ENCODE measurements at regions not wholly inside any gene's neighbourhood (a gene's known extent, or its start where the extent isn't known, plus 50 kb on each side); places are given as distances from the start of the nearest gene placed in this dataset.

DNA sequence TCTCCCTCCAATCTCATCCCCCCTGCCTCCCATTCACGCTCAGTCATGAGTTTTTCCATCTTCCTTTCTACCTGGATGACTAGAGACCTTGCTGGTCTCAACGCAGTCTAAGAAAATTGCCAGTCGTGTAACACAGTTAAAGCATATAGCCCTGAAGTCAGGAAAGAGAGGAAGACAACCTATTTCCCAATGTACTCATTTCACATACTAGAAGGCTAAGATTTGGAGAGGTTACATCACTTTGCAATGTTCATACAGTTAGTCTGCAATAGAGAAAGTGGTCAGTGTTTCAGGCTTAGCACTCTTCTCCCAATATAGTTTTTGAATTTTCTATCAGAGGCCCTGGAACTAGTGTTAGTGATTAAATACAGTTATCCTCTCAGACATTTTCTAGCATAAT is 278.6 kb downstream of the EDEM1 start:
- no peak overlapping the region for H3K9ac ChIP-seq (ENCODE audit: low read length)
- no peak overlapping the region for H3K4me3 ChIP-seq (ENCODE audit: low read length)
- no peaks in the 10 kb centered on the region for H3K9me3 ChIP-seq (ENCODE audit: control insufficient read depth, low read length)
- no peaks in the 10 kb centered on the region for H3K36me3 ChIP-seq (ENCODE audit: control insufficient read depth, insufficient read depth, low read length)
- no peaks in the 10 kb centered on the region for H3K27me3 ChIP-seq (ENCODE audit: control insufficient read depth, insufficient read depth, low read length)
- H3K4me1 ChIP-seq (ENCODE audit: control insufficient read depth, insufficient read depth, low read length), result no peaks in the 10 kb centered on the region

DNA sequence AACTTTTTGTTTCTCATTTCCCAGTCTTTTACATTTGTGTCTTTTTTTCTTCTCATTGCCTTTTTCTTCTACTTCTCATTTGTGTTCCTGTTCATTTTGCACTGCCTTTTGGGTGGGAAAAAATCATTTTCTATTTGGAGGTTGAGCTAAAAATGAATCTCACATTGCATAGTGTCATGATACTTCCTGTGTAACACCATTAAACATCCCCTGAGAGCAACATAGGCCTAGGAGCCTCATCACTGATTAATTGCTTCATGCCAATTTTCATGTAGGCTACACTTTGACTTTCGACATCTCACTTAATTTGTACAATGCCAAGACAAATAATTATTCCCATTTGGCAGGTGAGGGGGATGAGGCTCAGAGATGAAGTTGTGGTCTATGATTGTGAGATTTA is 279.2 kb downstream of the EDEM1 start:
- no peaks in the 10 kb centered on the region for H3K27me3 ChIP-seq (ENCODE audit: control insufficient read depth, insufficient read depth, low read length)
- no peak overlapping the region for H3K9ac ChIP-seq (ENCODE audit: low read length)
- no peaks in the 10 kb centered on the region for H3K9me3 ChIP-seq (ENCODE audit: control insufficient read depth, low read length)
- H3K36me3 ChIP-seq (ENCODE audit: control insufficient read depth, insufficient read depth, low read length), result no peaks in the 10 kb centered on the region
- no peak overlapping the region for H3K4me3 ChIP-seq (ENCODE audit: low read length)
- H3K4me1 ChIP-seq (ENCODE audit: control insufficient read depth, insufficient read depth, low read length), result no peaks in the 10 kb centered on the region

DNA sequence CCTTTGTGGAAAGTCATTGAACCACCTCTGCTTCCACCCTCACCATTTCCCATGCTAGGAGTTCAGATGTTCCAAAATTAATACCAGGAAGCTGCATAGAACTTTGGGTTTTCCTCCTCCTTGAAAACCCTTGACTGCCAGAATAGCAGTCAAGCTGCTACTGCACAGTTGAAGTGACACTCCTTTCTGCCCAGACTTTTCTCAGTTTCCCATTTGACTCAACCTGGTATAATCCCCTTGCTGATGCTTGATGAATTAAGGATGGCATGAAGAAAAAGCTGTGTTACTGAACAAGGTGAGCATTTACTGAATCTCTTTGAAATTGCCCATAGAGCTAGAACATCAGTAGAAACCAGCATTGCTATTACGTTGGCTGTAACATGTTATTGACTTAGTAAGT is 286.0 kb downstream of the EDEM1 start:
- Histone ChIP-seq H3K27me3 (ENCODE audit: control insufficient read depth, insufficient read depth, low read length) (no peaks in the 10 kb centered on the region), H3K4me3 (ENCODE audit: low read length) (no peak overlapping the region), H3K36me3 (ENCODE audit: control insufficient read depth, insufficient read depth, low read length) (no peaks in the 10 kb centered on the region), H3K9ac (ENCODE audit: low read length) (no peak overlapping the region), H3K9me3 (ENCODE audit: control insufficient read depth, low read length) (no peaks in the 10 kb centered on the region), H3K4me1 (ENCODE audit: control insufficient read depth, insufficient read depth, low read length) (no peaks in the 10 kb centered on the region)

DNA sequence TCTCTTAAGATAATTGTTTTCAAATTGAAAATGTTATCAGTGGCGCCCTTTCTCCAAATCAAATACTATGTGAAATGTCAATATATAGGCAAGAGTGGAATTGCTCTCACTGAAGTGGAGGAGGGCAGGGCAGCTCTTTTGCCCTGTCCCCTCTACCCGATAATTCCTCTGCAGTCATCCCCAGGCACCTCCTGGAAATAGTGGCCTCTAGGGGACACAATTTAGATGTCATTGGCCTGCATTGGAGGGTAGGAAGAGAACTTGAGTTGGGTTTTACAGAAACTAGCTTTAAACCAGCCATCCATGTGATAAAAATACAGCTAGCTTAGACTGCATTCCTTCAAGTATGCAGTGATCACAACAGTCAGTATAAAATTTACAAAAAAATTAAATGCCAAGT is 288.9 kb downstream of the EDEM1 start:
- Histone ChIP-seq H3K4me1 (ENCODE audit: control insufficient read depth, insufficient read depth, low read length) (peaks cover 5% of the 10 kb centered on the region), H3K27me3 (ENCODE audit: control insufficient read depth, insufficient read depth, low read length) (no peaks in the 10 kb centered on the region), H3K4me3 (ENCODE audit: low read length) (no peak overlapping the region), H3K36me3 (ENCODE audit: control insufficient read depth, insufficient read depth, low read length) (no peaks in the 10 kb centered on the region), H3K9me3 (ENCODE audit: control insufficient read depth, low read length) (no peaks in the 10 kb centered on the region), H3K9ac (ENCODE audit: low read length) (no peak overlapping the region)

DNA sequence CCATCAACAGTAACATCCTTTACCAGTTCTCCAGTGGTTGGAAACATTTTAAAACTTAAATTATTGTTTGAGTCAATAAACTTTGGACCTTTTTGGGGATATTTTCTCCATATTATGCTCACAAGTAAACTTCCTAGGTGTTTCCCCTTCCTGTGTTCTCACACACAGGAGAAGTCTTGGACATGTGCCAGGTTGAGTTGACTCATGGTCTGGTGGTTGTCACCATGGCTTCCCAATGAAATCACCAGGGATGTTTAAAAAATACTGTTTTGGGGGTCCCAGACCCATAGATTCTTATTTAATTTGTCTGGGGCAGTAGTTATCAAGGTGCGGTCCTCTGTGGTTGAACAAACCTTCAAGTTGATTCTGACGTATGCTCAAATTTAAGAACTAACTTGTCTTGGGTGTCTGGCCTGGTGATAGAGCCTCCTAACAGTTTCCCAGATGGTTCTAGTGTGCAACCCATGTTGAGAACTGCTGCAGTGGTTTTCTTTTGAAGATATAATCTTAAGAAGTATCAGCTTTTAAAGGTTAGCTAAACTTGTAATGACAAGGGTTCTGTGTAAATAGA is 291.8 kb downstream of the EDEM1 start:
- Histone ChIP-seq H3K9me3 (ENCODE audit: control insufficient read depth, low read length) (no peaks in the 10 kb centered on the region), H3K4me1 (ENCODE audit: control insufficient read depth, insufficient read depth, low read length) (peaks cover 5% of the 10 kb centered on the region)

DNA sequence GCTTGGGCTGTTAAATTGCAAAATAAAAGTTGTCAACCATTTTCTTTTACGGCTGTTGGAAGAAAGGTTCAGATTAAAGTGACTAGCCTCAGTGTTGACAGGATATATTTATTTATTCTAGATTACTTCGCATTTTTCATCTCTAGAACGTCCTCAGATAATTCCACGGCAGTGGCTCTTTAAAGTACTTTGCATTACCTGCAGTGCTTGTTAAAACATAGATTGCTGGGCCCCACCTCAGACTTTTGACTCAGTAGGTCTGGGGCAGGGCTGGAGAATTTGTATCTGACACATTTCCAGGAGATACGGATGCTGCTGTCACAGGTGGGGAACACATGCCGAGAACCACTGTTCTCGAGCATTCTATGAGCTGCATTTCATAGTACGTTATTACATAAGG is 292.7 kb downstream of the EDEM1 start:
- Histone ChIP-seq H3K9me3 (ENCODE audit: control insufficient read depth, low read length) (no peaks in the 10 kb centered on the region), H3K36me3 (ENCODE audit: control insufficient read depth, insufficient read depth, low read length) (no peaks in the 10 kb centered on the region), H3K4me3 (ENCODE audit: low read length) (no peak overlapping the region), H3K9ac (ENCODE audit: low read length) (no peak overlapping the region), H3K4me1 (ENCODE audit: control insufficient read depth, insufficient read depth, low read length) (peaks cover 5% of the 10 kb centered on the region), H3K27me3 (ENCODE audit: control insufficient read depth, insufficient read depth, low read length) (no peaks in the 10 kb centered on the region)

More for the DNA sequence above, 291.8 kb downstream of the EDEM1 start:
- H3K4me3 ChIP-seq (ENCODE audit: low read length), result no peak overlapping the region
- H3K27me3 ChIP-seq (ENCODE audit: control insufficient read depth, insufficient read depth, low read length), result no peaks in the 10 kb centered on the region
- H3K36me3 ChIP-seq (ENCODE audit: control insufficient read depth, insufficient read depth, low read length), result no peaks in the 10 kb centered on the region
- H3K9ac ChIP-seq (ENCODE audit: low read length), result no peak overlapping the region

DNA sequence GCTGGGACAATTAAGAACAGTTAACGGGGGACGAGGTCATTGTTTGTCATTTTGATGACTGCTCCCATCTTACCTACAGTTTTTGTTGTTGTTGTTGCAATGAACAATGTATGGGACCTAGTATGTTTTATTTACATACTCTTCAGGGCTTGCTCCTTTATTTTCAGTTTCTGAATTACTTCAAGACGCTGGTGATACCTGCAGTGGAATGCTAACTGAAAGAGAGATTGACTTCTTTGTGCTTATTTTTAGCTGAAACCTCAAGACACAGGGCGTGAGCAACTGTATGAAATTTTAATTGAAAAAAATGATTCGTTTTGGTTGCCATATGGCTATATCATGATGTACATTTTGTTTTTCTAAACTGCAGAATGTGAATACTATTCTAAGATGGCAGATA is 297.9 kb downstream of the EDEM1 start:
- H3K27me3 ChIP-seq (ENCODE audit: control insufficient read depth, insufficient read depth, low read length), result no peaks in the 10 kb centered on the region
- no peaks in the 10 kb centered on the region for H3K9me3 ChIP-seq (ENCODE audit: control insufficient read depth, low read length)
- no peak overlapping the region for H3K4me3 ChIP-seq (ENCODE audit: low read length)

DNA sequence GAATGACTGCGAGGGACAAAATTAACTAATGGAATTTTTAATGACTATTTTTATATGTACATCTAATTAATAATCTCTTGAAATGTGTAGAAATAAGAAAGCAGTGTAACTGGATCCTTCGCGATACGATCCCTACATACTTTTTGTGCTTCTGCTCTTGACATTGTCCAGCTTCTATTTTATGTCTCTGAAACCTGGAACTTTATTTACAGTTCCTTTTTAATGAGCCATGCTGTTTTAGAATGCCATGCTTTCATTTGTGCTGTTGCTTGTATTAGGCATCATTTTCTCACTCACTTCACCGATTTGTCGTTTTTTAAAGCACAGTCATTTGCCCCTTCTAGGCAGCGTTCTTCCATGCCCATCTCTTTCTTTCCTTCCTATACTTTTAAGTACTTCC is 301.3 kb downstream of the EDEM1 start:
- Histone ChIP-seq H3K9me3 (ENCODE audit: control insufficient read depth, low read length) (no peaks in the 10 kb centered on the region), H3K4me1 (ENCODE audit: control insufficient read depth, insufficient read depth, low read length) (no peaks in the 10 kb centered on the region), H3K36me3 (ENCODE audit: control insufficient read depth, insufficient read depth, low read length) (no peaks in the 10 kb centered on the region), H3K27me3 (ENCODE audit: control insufficient read depth, insufficient read depth, low read length) (no peaks in the 10 kb centered on the region), H3K4me3 (ENCODE audit: low read length) (no peak overlapping the region), H3K9ac (ENCODE audit: low read length) (no peak overlapping the region)

More for the DNA sequence above, 297.9 kb downstream of the EDEM1 start:
- Histone ChIP-seq H3K9ac (ENCODE audit: low read length) (no peak overlapping the region), H3K4me1 (ENCODE audit: control insufficient read depth, insufficient read depth, low read length) (no peaks in the 10 kb centered on the region), H3K36me3 (ENCODE audit: control insufficient read depth, insufficient read depth, low read length) (no peaks in the 10 kb centered on the region)

DNA sequence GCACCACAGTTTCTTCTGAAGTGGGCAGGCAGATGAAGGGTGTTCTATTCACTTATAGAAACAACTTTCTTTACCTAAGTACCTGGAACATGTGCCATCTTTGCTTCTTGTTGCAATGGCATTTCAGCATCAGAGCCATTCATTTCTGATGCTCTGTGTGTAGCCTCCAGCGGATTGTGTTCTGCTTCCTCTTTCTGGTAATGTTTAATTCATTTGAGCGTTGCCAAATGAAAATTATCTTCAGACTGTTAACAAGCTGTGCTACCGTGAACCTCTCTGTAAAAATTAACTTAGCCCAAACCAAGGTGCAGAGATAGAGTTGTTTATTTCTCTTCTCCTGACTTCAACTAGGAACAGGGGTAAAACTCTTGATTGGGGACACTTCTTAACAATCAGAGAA is 302.0 kb downstream of the EDEM1 start:
- Histone ChIP-seq H3K4me1 (ENCODE audit: control insufficient read depth, insufficient read depth, low read length) (no peaks in the 10 kb centered on the region), H3K27me3 (ENCODE audit: control insufficient read depth, insufficient read depth, low read length) (no peaks in the 10 kb centered on the region), H3K9me3 (ENCODE audit: control insufficient read depth, low read length) (no peaks in the 10 kb centered on the region), H3K9ac (ENCODE audit: low read length) (no peak overlapping the region), H3K4me3 (ENCODE audit: low read length) (no peak overlapping the region), H3K36me3 (ENCODE audit: control insufficient read depth, insufficient read depth, low read length) (no peaks in the 10 kb centered on the region)

DNA sequence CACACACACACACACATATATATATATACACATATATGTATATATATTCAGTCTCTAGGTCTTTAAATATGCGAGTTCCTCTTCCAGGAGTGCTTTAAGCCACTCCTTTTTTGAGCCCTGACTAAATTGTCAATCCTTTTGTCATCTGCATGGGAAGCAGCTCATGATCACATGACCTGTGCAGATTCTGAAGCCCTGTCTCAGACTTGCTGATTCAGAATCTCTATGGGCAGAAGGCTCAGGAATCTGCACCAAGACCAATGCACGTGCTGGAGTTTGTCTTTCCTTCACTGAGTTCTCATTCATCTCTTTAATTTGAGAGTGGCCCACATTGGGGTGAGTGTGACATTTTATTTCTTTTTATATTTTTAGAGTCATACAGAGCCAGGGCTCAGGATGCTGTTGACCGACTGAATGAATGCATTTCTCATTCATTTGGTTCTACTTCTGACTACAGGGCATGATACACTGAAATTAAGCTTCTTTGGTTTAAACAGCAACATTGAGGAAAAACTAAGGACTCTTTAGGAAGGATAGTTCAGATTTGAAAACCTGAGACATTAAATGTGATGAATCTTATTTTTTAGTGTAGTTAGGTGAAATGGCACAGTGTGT is 307.5 kb downstream of the EDEM1 start:
- Histone ChIP-seq H3K9me3 (ENCODE audit: control insufficient read depth, low read length) (no peaks in the 10 kb centered on the region), H3K4me3 (ENCODE audit: low read length) (no peak overlapping the region), H3K4me1 (ENCODE audit: control insufficient read depth, insufficient read depth, low read length) (no peaks in the 10 kb centered on the region), H3K27me3 (ENCODE audit: control insufficient read depth, insufficient read depth, low read length) (no peaks in the 10 kb centered on the region), H3K9ac (ENCODE audit: low read length) (no peak overlapping the region), H3K36me3 (ENCODE audit: control insufficient read depth, insufficient read depth, low read length) (no peaks in the 10 kb centered on the region)

DNA sequence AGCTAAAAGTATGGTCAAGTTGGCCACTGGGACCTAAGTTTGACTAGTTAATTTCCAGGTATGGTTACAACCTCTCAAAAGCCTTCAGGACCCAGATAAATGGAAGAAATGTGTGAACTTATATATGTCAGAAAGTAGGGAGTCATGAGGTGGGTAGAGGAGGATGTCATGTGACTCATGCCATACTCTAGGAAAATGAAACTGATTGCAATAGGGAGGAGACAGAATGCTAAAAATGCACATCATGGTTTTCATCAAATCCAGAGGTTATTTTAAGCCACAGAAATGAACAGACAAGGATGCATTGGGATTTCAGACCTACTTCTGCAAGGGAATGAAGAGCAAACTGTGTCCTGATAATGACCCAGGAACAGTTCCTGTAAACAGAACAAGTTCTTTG is 310.0 kb downstream of the EDEM1 start:
- Histone ChIP-seq H3K4me1 (ENCODE audit: control insufficient read depth, insufficient read depth, low read length) (no peaks in the 10 kb centered on the region), H3K36me3 (ENCODE audit: control insufficient read depth, insufficient read depth, low read length) (no peaks in the 10 kb centered on the region), H3K4me3 (ENCODE audit: low read length) (no peak overlapping the region), H3K9me3 (ENCODE audit: control insufficient read depth, low read length) (no peaks in the 10 kb centered on the region), H3K9ac (ENCODE audit: low read length) (no peak overlapping the region), H3K27me3 (ENCODE audit: control insufficient read depth, insufficient read depth, low read length) (no peaks in the 10 kb centered on the region)

DNA sequence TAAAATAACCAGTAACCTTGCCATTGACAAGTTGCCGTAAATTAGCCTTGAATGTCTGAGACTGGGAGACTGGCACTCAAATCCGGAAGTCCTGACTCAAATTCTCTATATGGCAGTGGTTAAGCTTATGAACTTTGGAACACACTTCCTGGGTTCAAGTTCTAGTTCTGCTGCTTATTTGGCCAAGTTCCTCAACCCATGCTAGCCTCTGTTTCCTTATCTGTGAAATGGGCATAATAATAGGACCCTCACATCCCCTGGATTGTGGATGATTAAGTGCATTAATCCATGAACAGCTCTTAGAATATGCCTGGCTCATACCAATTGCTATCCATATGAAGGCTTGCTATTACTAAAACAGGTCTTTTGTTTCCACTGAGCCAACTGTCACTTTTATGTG is 311.5 kb downstream of the EDEM1 start:
- Histone ChIP-seq H3K4me1 (ENCODE audit: control insufficient read depth, insufficient read depth, low read length) (no peaks in the 10 kb centered on the region), H3K27me3 (ENCODE audit: control insufficient read depth, insufficient read depth, low read length) (no peaks in the 10 kb centered on the region), H3K4me3 (ENCODE audit: low read length) (no peak overlapping the region), H3K9me3 (ENCODE audit: control insufficient read depth, low read length) (no peaks in the 10 kb centered on the region), H3K9ac (ENCODE audit: low read length) (no peak overlapping the region), H3K36me3 (ENCODE audit: control insufficient read depth, insufficient read depth, low read length) (no peaks in the 10 kb centered on the region)

DNA sequence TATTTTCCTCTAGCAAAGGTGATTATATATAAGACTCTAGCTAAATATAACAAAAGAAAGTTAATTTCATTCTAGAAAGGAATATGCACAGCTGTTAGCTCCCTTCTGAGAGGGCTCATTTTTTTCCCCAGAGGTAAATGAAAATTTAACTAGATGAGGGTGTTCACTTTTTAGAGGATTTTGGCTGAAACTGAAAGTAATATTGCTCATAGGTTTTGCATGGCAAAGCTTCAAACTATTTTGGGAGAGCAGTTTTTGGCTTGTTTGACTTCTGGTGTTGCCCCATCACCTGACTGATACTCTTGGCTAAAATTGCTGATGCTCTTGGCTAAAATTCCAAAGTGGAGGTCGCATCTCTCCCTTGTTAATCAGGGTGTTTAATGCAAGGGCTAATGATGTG is 311.9 kb downstream of the EDEM1 start:
- H3K27me3 ChIP-seq (ENCODE audit: control insufficient read depth, insufficient read depth, low read length), result no peaks in the 10 kb centered on the region
- H3K36me3 ChIP-seq (ENCODE audit: control insufficient read depth, insufficient read depth, low read length), result no peaks in the 10 kb centered on the region
- no peaks in the 10 kb centered on the region for H3K4me1 ChIP-seq (ENCODE audit: control insufficient read depth, insufficient read depth, low read length)
- no peaks in the 10 kb centered on the region for H3K9me3 ChIP-seq (ENCODE audit: control insufficient read depth, low read length)
- H3K9ac ChIP-seq (ENCODE audit: low read length), result no peak overlapping the region
- no peak overlapping the region for H3K4me3 ChIP-seq (ENCODE audit: low read length)

All from mucosa of stomach (tissue), 1 donor.